HCT116 (cell line): ENCODE measurements at regions not wholly inside any gene's neighbourhood (a gene's known extent, or its start where the extent isn't known, plus 50 kb on each side); places are given as distances from the start of the nearest gene placed in this dataset.
"Not testable (repeated sequence)": the region's sequence is repeated elsewhere in the genome, so short reads cannot be mapped to it uniquely, and the experiment has no call there.

Experiments used
- ATAC-seq: fragments of 200-7000 bp; cut with Tn5 transposase; 2 replicates; pipeline ENCODE4 v1.9.1; 2020; ENCODE audit warnings: mild to moderate bottlenecking, moderate library complexity
- BruUV-seq: library from RNA; stranded (reverse); fragments of 400-500 nt; replicated peaks from 2 replicates; lab custom pipeline; 2021; lab: Mats Ljungman, UMichigan
- CTCF ChIA-PET: fragments of 300-600 bp; sonication (Branson Sonifier 250); formaldehyde crosslinking; loops from one replicate; lab custom pipeline; 2021; ENCODE audit warnings: antibody characterized with exemption; lab: Charles Lee
- POLR2A ChIA-PET: fragments of 300-600, 350-600 bp; sonication (Branson Sonifier 250); formaldehyde crosslinking; loops from one replicate; lab custom pipeline; 2021; ENCODE audit warnings: antibody characterized with exemption; lab: Charles Lee
- RAD21 ChIA-PET, 2 experiments: fragments of 300-600 bp; sonication (Branson Sonifier 250); formaldehyde crosslinking; loops; one replicate each; lab custom pipeline; 2023; ENCODE audit warnings: low total read pairs in 2 of 2; ENCODE audit not compliant: uncharacterized antibody in 2 of 2, unreplicated experiment in 2 of 2, low non-redundant PET in 1 of 2; lab: Charles Lee
- DNase-seq: peaks from one replicate; pipeline ENCODE4 v3.0.0-alpha.2; 2010; ENCODE audit warnings: low read depth, low spot score
- H2AFZ ChIP-seq: fragments of 200-600 bp; shearing (Covaris generic), sonication (generic); 2 replicates; pipeline ENCODE4 v1.6.1; 2017; ENCODE audit warnings: low read depth, mixed run types, mixed read lengths, antibody characterized with exemption, low read length; ENCODE audit not compliant: poor library complexity, severe bottlenecking
- H3K27ac ChIP-seq: 2 replicates; pipeline ENCODE4 v1.5.1; 2012; ENCODE audit warnings: low read depth, low read length
- H3K27me3 ChIP-seq: fragments of 200-600 bp; sonication (generic); 2 replicates; pipeline ENCODE4 v1.6.1; 2016; ENCODE audit warnings: mixed run types, low read length, mixed read lengths; ENCODE audit not compliant: insufficient read depth
- H3K36me3 ChIP-seq, 2 experiments: fragments of 200-500 bp in 1 of 2; fragments of 200-600 bp in 1 of 2; sonication (Bioruptor generic) in 1 of 2; sonication (generic) in 1 of 2; 2 replicates each; pipeline versions ENCODE4 v1.5.1 to v1.6.1; 2014 to 2016; ENCODE audit warnings: low read length in 2 of 2, inconsistent platforms in 1 of 2, mixed read lengths in 1 of 2, mixed run types in 1 of 2; ENCODE audit not compliant: insufficient read depth in 2 of 2, control insufficient read depth in 1 of 2
- H3K4me1 ChIP-seq, 2 experiments: fragments of 200-600 bp in 1 of 2; sonication (generic) in 1 of 2; 2 replicates each; pipeline versions ENCODE4 v1.5.1 to v1.6.1; 2012 to 2017; ENCODE audit warnings: low read length in 2 of 2, inconsistent platforms in 1 of 2, mild to moderate bottlenecking in 1 of 2, mixed read lengths in 1 of 2, mixed run types in 1 of 2, moderate library complexity in 1 of 2; ENCODE audit not compliant: insufficient read depth in 2 of 2, control insufficient read depth in 1 of 2
- H3K4me2 ChIP-seq: fragments of 200-600 bp; sonication (generic); 2 replicates; pipeline ENCODE4 v1.6.1; 2017; ENCODE audit warnings: mixed run types, low read length, mixed read lengths
- H3K4me3 ChIP-seq, 2 experiments: fragments of 200-600 bp in 1 of 2; sonication (generic) in 1 of 2; replicated peaks in 1 of 2; 2 replicates each; pipeline ENCODE4 v1.5.1; 2011 to 2016; ENCODE audit warnings: low read length in 2 of 2, control low read depth in 1 of 2, low read depth in 1 of 2, mild to moderate bottlenecking in 1 of 2, mixed read lengths in 1 of 2, mixed run types in 1 of 2
- H3K79me2 ChIP-seq: fragments of 200-600 bp; sonication (generic); 2 replicates; pipeline ENCODE4 v1.6.1; 2017; ENCODE audit warnings: mild to moderate bottlenecking, mixed run types, low read length, moderate library complexity, mixed read lengths; ENCODE audit not compliant: insufficient read depth
- H3K9ac ChIP-seq: fragments of 200-600 bp; sonication (generic); 2 replicates; pipeline ENCODE4 v1.6.1; 2016; ENCODE audit warnings: low read length, mixed read lengths
- H3K9me2 ChIP-seq: fragments of 200-600 bp; sonication (generic), shearing (Covaris generic); 2 replicates; pipeline ENCODE4 v1.6.1; 2017; ENCODE audit warnings: mixed run types, mild to moderate bottlenecking, moderate library complexity; ENCODE audit not compliant: insufficient read depth
- H3K9me3 ChIP-seq, 2 experiments: fragments of 200-500 bp in 1 of 2; fragments of 200-600 bp in 1 of 2; sonication (Bioruptor generic) in 1 of 2; sonication (generic) in 1 of 2; 2 replicates each; pipeline ENCODE4 v1.6.1; 2014 to 2017; ENCODE audit warnings: low read length in 2 of 2, mixed read lengths in 2 of 2, inconsistent platforms in 1 of 2, low read depth in 1 of 2, mild to moderate bottlenecking in 1 of 2, mixed run types in 1 of 2, moderate library complexity in 1 of 2; ENCODE audit not compliant: control insufficient read depth in 1 of 2, insufficient read depth in 1 of 2
- H4K20me1 ChIP-seq: fragments of 200-600 bp; sonication (generic), shearing (Covaris generic); 2 replicates; pipeline ENCODE4 v1.6.1; 2017; ENCODE audit warnings: mixed run types, mild to moderate bottlenecking, moderate library complexity; ENCODE audit not compliant: insufficient read depth
- ATF3 ChIP-seq: IDR thresholded peaks from 2 replicates; pipeline ENCODE4 v1.6.1; 2012
- CBX3 ChIP-seq: IDR thresholded peaks from 2 replicates; pipeline ENCODE4 v1.6.1; 2012; ENCODE audit warnings: low read depth
- ELF1 ChIP-seq: IDR thresholded peaks from 2 replicates; pipeline ENCODE4 v1.6.1; 2012; ENCODE audit warnings: low read depth, borderline replicate concordance
- EZH2 ChIP-seq: fragments of 200-600 bp; sonication (generic); IDR thresholded peaks from 2 replicates; pipeline ENCODE4 v1.6.1; 2017; ENCODE audit warnings: antibody characterized with exemption, mixed run types
- JUND ChIP-seq: IDR thresholded peaks from 2 replicates; pipeline ENCODE4 v1.6.1; 2012
- POLR2A ChIP-seq: IDR thresholded peaks from 2 replicates; pipeline ENCODE4 v1.7.0; 2011; ENCODE audit warnings: borderline replicate concordance; ENCODE audit not compliant: insufficient read depth, insufficient read length; ENCODE audit errors: extremely low read depth
- POLR2AphosphoS5 ChIP-seq: IDR thresholded peaks from 2 replicates; pipeline ENCODE4 v1.6.1; 2011; ENCODE audit warnings: mild to moderate bottlenecking, low read depth, low read length, moderate library complexity
- RAD21 ChIP-seq: IDR thresholded peaks from 2 replicates; pipeline ENCODE4 v1.6.1; 2012; ENCODE audit warnings: low read depth, mild to moderate bottlenecking
- REST ChIP-seq: IDR thresholded peaks from 2 replicates; pipeline ENCODE4 v1.6.1; 2012; ENCODE audit warnings: low read depth
- SRF ChIP-seq: IDR thresholded peaks from 2 replicates; pipeline ENCODE4 v1.6.1; 2012; ENCODE audit warnings: low read depth
- YY1 ChIP-seq: IDR thresholded peaks from 2 replicates; pipeline ENCODE4 v1.6.1; 2011; ENCODE audit warnings: low read length, low read depth, moderate library complexity, mild to moderate bottlenecking; ENCODE audit not compliant: insufficient replicate concordance; ENCODE audit errors: extremely low read depth
- ZBTB33 ChIP-seq: IDR thresholded peaks from 2 replicates; pipeline ENCODE4 v1.6.1; 2011; ENCODE audit warnings: mild to moderate bottlenecking, low read length, moderate library complexity; ENCODE audit not compliant: insufficient replicate concordance; ENCODE audit errors: extremely low read depth
- ZFX ChIP-seq: fragments of 450-650 bp; IDR thresholded peaks from 2 replicates; pipeline ENCODE4 v1.6.1; 2017
- ZNF274 ChIP-seq: fragments of 200-500 bp; sonication (Bioruptor generic); IDR thresholded peaks from 2 replicates; pipeline ENCODE4 v1.6.1; 2014; ENCODE audit warnings: mild to moderate bottlenecking, low read depth, low read length, inconsistent platforms
- intact Hi-C: fragments of 100-400 bp; cut with micrococcal nuclease; formaldehyde crosslinking; loops from 2 replicates; pipeline ENCODE4 v1.10.0; 2022

- no peak for TF ChIP-seq POLR2AphosphoS5
- no peak for TF ChIP-seq ZFX
- no peak for TF ChIP-seq POLR2A
Observed at GRCh38 chr16:60608971-60609370, 1427.3 kb downstream of the CDH8 start (continued).

- H3K36me3 ChIP-seq, H3K9me3 ChIP-seq, DNase-seq, H3K9me2 ChIP-seq, POLR2A ChIA-PET, H3K4me3 ChIP-seq, H4K20me1 ChIP-seq, H3K9ac ChIP-seq, H3K4me2 ChIP-seq, RAD21 ChIA-PET, H3K79me2 ChIP-seq, BruUV-seq, CTCF ChIA-PET, H2AFZ ChIP-seq, H3K4me1 ChIP-seq, H3K27ac ChIP-seq, ATAC-seq, H3K27me3 ChIP-seq, intact Hi-C loops: not testable (repeated sequence)
Observed at GRCh38 chr16:60605652-60606051, 1430.6 kb downstream of the CDH8 start.

GRCh38 chr16:60605176-60605575, 1431.1 kb downstream of the CDH8 start:
- Histone ChIP-seq H3K9me2 (no peaks in the 10 kb centered on the region), H2AFZ (no peak overlapping the region), H3K4me1 (no peaks in the 10 kb centered on the region), H3K4me3 (no peak overlapping the region), H4K20me1 (no peaks in the 10 kb centered on the region), H3K36me3 (no peaks in the 10 kb centered on the region), H3K9ac (no peak overlapping the region), H3K27me3 (no peaks in the 10 kb centered on the region), H3K9me3 (peaks cover 4 to 6% of the 10 kb centered on the region in 2 experiments; a peak in 2 of 4 replicates), H3K27ac (no peak overlapping the region), H3K4me2 (no peak overlapping the region), H3K79me2 (no peaks in the 10 kb centered on the region)
- DNase-seq (no peak), ATAC-seq (no peak)
- ChIA-PET RAD21 (no interaction called here), POLR2A (no interaction called here), CTCF (no interaction called here)
- intact Hi-C loops, result no loop called here
- BruUV-seq, result no TSS peak
- TF ChIP-seq RAD21 (no peak), CBX3 (no peak), ELF1 (no peak), REST (no peak), YY1 (no peak), ZFX (no peak), POLR2A (no peak), ZBTB33 (no peak), ATF3 (no peak), SRF (no peak), JUND (no peak), ZNF274 (no peak), EZH2 (no peak)
